ENCODE measurements at regions not wholly inside any gene's neighbourhood (a gene's known extent, or its start where the extent isn't known, plus 50 kb on each side); places are given as distances from the start of the nearest gene placed in this dataset.

DNA sequence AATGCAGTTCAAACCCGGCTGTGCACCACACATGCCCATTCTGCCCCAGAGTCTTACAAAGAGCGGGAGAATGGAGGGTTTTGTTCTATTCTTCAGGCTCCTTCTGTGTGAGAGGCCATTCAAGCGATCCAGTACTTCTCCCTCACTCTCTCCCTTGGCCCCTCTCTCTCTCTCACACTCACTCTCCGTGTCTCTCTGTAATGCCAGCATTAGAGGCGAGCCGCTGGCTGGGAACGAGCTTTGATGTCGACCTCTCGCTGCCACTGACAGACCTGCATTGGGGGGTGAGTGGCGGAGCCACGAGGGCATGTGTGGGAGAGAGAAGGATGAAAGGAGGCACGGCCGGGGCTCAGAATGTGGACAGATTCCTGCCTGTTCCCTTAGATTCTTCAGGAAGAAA lies 231.7 kb upstream of the ARRDC4 start:
- DNase-seq: peak in 7 of 14 donors; percentile 3 to 18 (median 10)

DNA sequence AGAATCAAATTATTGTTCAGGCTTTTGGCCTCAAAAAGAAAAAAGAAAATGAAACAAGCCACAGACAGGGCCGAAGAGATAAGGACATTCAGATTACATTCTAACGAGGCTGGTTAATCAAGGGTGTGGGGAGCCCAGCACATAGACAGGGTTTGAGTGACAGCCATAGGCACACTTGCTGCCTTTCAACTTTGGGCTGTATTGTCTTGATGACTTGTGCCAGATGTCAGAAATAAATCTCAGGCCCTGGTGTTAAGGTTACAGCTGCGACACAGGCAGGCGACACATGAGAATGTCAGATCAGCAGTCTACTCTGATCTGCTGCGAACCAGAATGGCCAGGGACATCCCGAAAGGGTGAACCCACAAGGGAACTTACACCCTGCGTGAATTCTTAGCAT lies 231.2 kb upstream of the ARRDC4 start:
- DNase-seq: no peak

DNA sequence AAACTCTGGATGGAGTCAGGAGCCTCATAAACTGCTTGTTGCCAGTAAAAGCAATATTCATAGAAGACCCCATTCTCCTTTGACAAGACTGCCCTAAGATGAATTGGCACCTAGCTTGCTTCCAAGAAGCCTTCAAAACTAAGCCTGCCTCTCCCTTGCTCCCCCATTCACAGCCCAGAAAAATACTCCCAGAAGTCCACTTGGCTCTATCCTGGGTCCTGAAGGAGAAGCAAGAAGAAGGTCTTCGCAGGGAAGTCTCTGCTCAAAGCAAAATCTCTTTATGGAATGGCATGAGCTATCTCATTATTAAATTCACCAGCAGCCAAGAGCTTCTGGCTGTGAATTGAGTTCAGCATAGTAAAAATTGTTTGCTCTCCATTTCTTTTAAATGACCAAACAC lies 230.2 kb upstream of the ARRDC4 start:
- DNase-seq: no peak

DNA sequence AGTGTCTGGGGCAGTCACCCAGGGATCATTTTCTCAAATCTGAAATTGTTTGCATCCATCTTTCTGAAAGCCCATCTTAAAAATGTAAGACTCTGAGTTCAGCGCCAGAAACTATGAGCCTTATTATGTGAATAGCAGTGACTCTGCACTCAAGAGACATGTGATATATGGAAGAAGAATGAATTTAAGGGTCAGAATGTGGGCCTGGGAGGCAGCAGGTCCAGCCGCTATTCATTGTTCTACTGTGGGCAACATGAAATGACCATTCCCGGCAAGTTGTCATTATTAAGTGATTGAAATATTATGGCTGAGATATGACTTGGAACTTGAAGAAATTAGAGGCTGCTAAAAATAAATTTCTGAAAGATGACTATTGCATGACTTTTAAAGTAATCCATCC lies 228.6 kb upstream of the ARRDC4 start:
- no peak for DNase-seq

DNA sequence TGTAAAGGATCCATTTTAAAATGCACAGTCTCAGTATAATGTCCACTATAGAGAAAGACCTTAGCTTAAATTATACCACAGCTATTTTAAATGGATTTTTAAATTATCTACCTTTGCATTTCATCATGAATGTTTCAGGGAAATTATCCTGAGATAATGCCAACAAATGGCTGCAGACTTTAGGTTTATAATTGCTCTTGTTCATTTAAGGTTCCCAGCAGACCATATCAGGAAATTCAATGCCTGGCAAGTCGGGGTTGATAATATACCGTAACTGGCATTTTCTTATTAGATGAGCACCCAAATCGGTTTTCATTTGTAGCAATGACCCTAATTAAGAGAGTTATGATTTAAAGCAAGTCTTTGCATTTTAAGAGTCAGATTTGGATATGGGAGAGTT lies 227.1 kb upstream of the ARRDC4 start:
- no peak for DNase-seq

DNA sequence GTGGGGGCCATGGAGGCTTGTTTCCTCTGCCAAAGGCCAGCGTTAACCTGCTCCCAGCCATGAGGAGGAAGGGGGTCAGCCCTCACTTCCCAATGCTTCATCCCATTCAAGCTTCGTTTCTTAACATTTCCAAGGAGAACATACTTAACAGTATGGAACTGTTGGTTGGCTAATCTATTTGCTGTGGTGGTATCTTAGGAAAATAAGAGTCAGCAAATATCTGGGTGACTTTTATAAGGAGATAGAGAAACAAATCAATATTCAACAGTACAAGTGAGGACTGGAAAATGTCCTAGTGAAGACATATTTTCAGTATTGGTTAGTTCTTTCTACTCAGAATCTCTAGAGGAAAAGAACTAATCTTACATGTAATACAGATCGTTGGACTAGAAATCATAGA lies 223.8 kb upstream of the ARRDC4 start:
- DNase-seq: no peak

DNA sequence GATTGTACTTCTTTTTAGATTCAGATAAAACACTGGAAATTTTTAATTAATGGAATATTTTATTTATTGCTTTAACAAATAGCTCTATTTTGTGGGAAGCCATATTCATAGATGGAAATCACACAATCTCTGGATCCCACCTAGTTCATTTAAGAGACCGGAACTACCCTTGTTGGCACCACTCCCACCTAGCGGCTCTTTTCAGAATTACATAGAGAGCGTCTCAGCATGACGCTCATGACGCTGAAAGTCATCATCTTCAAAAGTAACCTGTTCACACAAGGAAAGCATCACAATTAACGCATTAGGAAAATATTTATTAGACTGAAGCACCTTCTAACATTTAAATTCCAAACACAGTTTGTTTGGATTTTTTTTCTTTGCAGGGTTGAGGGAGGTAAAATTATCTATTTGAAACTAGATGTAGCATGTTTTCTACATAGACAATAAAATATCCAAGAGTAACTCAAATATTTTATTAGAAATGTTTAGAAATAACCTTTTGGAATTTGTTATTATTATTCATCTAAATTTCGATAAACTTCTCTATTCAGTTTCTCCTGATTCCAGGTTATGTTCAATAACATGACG lies 214.9 kb upstream of the ARRDC4 start:
- no peak for DNase-seq

DNA sequence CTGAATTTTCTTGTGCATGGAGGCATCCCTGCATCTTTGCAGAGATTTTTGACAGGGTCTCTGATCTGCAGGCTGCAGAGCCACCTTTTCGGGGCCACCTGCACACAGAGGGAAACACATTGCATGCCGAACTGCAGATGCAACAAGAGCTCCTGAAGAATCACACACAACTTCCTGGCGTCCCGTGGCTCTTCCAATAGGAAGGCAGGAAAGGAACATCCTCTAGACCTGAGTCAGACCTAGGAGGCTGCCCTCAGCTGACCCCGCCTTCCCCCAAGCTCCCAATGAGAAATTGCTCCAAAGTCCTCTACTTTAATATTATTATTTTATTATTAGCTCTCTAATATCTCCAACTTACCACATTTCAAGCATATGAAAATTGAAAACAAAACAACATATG lies 213.2 kb upstream of the ARRDC4 start:
- DNase-seq: no peak

DNA sequence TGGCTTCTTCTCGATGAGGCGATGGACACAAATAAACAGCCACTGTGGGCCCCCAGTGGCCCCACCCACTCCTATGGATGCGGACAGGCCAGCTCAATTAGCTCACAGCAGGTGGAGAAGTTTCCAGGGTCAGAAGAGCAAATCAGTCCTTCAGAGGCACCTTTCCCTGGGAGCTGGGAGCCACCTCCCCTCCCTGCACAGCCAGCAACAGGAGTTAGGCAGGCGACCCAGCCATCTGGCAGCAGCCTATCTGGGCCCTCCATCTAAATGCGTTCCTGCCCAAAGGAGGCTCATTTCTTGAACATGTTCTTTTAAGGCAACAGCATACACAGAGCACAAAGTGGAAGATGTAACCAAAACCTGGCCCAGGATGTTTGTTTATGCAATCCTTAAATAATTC lies 211.9 kb upstream of the ARRDC4 start:
- DNase-seq: no peak

DNA sequence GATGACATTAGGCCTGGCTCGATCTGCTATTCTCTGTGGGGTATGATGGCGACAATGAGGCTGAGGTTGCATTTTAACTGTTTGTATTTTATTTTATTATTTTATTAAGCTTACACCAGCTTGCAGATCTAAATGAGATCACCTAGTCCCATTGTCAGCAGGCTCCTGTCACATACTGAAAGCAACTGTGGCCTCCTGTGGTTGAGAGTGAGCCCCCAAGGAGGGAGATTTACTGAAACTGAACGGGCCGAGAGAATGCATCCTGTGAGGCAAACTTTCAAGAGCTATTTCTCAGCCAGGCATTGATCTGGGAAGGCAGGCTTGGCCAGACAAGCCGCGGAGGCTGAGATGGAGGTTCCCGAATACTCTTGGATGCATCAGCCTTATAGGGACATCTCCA lies 210.4 kb upstream of the ARRDC4 start:
- DNase-seq: no peak

DNA sequence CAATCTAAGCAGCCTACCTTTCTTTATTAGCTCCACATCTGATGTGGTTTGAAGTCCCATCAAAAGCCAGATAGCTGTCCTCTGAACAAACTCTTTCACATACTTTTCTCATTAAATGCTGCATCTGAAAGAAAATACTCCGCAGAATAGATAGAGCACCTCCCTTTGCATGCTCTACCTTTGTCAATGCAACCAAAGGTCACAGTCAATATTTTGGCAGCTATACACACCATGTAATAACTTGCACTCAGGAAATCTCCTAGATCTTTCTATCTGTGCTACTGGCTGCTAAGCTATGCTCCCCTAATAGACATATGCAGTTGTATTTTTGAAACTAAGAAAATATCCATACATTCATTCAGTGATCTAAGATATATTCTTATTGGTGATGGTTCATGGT lies 204.8 kb upstream of the ARRDC4 start:
- no peak for DNase-seq

DNA sequence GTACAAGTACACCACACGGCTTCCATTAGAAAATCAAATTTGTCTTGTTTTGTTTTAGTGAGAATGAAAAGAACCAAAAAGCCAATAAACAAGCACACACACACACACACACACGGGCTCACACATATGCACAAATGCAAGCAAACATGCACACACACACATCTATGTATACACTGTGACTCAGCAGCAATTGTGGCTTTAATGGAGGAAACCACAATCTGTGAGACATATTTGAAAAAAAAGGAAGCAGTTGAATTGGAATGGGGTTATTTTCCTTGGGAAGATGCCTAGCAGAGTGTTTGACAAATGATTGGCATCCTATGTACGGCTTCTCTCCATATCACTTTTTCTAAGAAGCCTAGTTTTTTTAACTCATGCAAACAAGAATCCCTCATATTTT lies 201.1 kb upstream of the ARRDC4 start:
- no peak for DNase-seq

DNA sequence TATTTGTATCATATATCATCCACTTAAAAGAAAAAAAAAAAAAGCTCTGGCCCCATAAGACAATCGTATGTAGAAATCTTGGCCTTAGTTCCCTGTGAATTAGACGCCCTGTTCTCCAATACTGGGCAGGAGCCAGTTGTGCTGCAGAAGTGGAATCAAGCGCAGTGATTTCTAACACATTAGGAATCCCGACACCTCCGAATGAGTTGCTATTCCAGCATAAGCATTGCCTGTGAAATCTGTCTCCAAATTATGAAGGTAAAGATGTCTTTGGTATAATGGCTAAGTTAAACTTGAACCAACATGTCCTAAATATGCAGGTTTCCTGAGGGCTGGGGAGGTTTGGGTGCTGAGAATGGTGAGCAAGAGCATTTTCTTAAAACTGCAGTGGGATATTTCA lies 199.4 kb upstream of the ARRDC4 start:
- DNase-seq: no peak

DNA sequence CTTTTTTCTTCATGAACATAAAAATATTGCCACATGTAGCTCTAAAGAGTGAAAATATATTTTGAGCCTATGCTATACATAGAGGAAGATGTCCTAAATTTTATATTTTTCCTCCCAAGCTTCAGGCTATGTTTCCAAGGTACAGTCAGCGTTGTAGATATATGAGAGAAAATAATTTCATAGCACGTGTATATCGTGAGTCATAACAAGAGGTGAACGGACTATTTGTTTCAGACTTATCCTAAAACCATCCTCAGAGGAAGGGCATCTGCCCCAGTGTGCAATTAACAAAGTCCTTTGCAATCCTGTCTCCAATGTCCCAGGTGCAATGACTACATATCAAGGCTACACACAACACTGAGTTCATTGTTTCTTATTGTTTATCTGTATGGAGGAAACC lies 177.3 kb upstream of the ARRDC4 start:
- no peak for DNase-seq

DNA sequence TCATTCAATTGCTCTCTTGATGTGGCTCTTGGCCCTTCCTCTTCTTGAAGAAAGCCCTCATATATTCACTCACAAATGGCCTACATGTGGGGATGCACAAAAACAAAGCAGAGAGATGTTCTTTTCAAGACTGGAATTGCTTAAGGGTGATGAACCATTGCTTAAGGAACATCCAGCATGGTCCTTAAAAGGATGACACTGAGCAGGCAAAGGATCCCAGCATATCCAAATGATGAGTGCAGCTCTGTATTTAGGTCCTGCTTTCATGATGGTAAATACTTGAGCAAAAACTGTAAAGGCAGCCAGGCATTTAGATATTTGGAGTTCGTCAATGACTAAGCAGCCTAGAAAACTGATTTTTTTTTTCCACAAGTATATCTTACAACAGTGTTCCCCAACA lies 173.8 kb upstream of the ARRDC4 start:
- DNase-seq: no peak

DNA sequence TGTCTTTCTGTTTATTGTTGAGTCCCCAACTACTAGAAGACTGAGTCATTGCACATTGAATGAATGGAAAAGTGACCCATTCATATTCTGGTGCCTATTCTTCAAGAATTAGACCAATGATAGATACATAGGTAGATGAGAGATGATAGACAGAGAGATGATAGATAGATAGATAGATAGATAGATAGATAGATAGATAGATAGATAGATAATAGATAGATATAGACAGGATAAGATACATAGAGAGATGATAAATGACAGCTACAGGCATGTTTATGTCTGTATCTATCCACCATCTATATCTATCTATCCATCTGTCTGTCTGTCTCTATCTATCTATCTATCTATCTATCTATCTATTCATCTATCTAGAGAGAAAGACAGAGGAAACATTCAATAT lies 170.3 kb upstream of the ARRDC4 start:
- DNase-seq: no peak

DNA sequence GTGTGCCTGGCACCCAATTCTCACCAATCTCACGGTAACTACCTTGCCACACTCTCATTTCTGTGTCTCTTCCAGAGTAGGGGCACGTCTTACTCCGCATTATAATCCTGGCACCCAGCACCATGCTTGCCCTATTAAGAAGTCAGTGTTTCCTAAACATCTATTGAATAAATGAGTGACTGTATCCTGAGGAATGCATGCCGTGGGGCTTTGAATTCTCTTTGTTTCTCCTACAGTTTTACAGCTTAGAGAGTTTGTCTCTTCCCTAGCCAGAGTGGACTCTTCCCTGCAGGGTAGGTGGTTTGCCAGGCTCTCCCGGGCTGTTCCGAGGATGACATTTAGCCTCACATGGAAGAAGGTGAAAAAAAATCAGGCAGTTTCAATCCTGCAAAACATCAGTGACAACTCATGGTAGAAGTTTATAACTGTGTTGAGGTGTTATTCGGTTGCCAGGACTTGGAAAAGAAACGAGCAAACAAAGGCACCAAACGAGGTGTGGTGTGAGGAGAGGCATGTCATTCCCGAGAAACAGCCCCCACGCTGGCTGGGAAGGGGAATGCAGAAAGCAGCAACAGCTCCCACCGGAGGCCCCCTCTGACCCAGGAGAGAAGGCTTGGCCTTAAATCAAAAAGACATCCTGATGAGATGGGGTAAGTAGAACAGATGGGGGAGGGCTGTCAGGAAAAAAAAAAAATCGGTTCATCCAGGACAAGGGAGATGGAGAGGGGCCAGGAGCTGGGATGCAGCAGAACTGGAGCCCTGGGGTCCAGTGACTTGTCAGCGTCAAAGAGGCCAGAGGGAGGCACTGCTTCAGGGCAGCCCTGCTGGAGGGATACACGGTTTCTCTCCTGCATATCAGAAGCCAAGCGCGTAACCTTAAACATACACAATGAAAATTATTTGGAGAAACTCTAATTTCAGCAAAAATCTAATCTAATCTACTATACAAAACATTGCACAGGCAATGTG lies 168.4 kb upstream of the ARRDC4 start:
- no peak for DNase-seq

DNA sequence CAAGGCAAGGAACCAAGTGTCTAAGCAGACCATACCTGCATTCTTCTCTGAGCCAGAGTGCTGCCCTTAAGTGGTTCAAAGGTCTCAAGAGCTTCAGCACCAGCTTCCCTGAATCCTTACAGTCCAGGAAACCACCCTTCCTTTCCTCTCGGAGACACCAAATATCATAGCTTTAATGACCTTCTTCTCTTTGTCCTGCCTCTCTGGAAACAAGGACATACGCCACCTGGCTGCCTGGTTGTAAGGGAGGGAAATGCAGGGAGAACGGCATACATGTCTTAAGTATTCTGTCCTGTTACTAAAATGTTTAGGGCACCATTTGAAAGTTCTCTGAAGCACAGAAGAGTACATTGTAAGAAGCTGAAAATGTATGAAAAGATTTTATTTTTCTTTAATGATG lies 155.6 kb upstream of the ARRDC4 start:
- no peak for DNase-seq

DNA sequence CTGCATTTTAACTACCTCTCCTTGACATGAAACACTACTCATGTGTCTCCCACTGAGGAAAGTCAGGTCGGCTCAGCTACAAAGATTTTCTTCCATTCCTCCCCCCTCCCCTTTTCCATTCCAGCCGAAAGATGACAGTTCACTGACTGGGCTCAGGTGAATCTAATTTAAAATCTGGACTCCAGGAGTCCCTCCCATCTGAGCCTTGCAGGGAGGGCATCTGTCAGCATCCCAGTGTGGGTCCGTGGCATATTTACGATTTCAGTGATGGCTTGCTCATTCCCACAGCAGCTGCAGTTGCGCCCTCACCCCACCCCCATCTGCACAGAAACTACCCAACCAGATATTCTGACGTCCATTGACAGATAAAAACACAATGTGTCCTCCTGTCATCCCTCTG lies 153.7 kb upstream of the ARRDC4 start:
- DNase-seq: no peak

DNA sequence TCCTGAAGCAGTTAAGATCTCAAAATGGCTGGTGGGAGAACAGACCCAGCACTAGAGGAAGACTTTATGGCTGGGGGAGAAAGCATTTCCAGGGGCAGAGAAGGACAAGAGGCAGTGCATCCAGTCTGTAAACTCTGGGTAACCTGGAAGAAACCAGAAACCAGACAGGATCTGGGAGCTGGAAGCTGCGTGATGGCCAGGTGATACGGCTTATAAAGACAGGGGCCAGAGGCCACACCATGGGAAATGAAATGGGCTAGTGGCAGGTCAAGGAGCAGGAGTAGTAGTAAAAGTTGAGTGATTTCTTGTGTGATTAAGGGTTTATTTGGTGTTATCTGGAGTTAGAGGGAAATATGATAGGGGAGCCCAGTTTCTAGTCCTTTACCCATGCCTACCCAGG lies 144.7 kb upstream of the ARRDC4 start:
- DNase-seq: no peak

DNA sequence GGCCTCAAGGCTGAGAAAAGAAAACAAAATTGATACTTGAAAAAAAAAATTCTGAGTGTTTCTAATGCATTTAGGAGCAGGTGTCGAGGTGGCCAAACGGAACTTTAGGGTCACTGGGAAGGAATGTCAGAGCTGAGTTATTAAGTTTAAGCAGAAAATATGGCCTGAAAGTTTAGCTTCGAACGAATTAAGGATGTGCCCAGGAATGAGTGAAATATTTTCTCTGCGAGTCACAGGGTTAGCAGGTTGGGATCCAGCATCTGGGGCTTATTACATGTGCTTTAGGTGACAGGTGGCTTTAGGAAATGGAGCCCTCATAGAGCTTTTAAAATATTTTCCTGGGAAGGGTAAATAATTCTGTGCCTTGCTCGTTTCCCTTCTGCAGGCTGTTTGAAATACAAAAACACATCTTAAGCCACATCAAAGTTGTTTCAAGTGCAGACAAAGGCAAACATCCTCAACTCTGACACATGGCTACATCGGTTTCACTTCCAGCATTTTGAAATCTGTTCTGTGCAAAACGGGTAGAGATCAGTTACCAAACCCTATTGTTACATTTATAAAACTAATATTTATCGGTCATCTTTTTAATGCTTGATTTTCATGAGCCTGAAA lies 143.1 kb upstream of the ARRDC4 start:
- no peak for DNase-seq

DNA sequence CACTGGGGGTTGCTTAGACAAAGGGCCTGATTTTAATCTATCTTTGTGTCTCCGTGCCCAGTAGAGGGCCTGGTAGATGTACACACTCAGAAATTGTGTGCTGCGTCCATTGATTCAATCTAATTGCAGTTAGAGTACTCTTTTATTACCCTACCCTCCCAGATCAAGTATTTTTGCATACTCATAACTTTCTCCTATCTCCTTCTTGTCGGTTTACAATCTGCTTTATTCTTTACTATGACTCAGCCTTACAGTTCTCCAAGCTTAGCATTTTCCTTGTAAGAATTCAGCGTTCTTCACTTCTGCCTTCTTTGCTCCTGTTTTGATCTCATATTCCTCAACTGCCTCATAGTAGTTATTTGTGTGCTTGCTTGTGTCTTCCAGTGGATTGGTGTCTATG lies 124.5 kb upstream of the ARRDC4 start:
- DNase-seq: no peak

DNA sequence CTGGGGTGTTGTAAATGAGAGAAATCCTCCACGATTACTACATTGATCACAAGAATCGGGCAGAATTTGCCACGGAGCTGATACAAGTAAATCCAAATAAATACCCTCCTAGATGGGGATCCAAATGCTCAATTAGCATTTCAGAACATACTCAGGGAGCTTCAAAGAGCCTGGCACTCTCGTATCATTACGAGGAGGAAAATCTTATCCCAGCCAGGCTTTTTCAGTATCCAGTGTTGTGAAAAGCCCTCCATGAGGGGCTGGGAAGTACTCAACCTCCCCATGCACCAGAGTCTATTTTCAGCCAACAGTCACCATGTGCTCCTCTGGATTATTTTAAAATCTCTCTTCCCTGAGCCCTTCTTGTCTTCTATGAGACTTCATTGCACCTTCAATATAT lies 122.6 kb upstream of the ARRDC4 start:
- no peak for DNase-seq

All from C1 segment of cervical spinal cord (tissue), 14 donors.